ENCODE measurements at regions not wholly inside any gene's neighbourhood (a gene's known extent, or its start where the extent isn't known, plus 50 kb on each side); places are given as distances from the start of the nearest gene placed in this dataset.

- DNase-seq (ENCODE audit: low read depth in 2 of 2): no peak
- Histone ChIP-seq H3K27ac (ENCODE audit: insufficient read depth, low read length) (no peak overlapping the region), H3K4me3 (replicated peaks in 1 of 4; ENCODE audit: control extremely low read depth in 1 of 4, insufficient read depth in 1 of 4, low read depth in 3 of 4, low read length in 4 of 4) (no peak overlapping the region), H3K9me3 (ENCODE audit: control insufficient read depth, insufficient read depth, low read depth, low read length) (no peaks in the 10 kb centered on the region), H2AFZ (ENCODE audit: low read length) (no peak overlapping the region), H3K9ac (ENCODE audit: insufficient read depth, low read length) (no peak overlapping the region), H3K36me3 (ENCODE audit: control insufficient read depth, insufficient read depth, low read length) (no peaks in the 10 kb centered on the region), H3K4me1 (ENCODE audit: control insufficient read depth, extremely low read depth, insufficient read depth, low read length) (no peaks in the 10 kb centered on the region), H3K27me3 (ENCODE audit: control insufficient read depth, insufficient read depth, low read length) (no peaks in the 10 kb centered on the region), H4K20me1 (ENCODE audit: control insufficient read depth, extremely low read depth, insufficient read depth, low read length) (no peaks in the 10 kb centered on the region), H3K79me2 (ENCODE audit: control insufficient read depth, insufficient read depth, low read length) (no peaks in the 10 kb centered on the region), H3K4me2 (ENCODE audit: extremely low read depth, insufficient read depth, low read length) (no peak overlapping the region)
- TF ChIP-seq EZH2 (IDR thresholded peaks at IDR 0.05; ENCODE audit: low read length, missing control alignments) (no peak), CTCF (conservative IDR thresholded peaks at IDR 0.05 in 1 of 2, IDR thresholded peaks at IDR 0.05 in 1 of 2; ENCODE audit: low read depth in 1 of 2, low read length in 2 of 2) (no peak)
Observed at GRCh38 chr3:124138148-124138547, 146.2 kb upstream of the ROPN1 start.

- Histone ChIP-seq H4K20me1 (ENCODE audit: control insufficient read depth, extremely low read depth, insufficient read depth, low read length) (no peaks in the 10 kb centered on the region), H3K36me3 (ENCODE audit: control insufficient read depth, insufficient read depth, low read length) (no peaks in the 10 kb centered on the region), H3K9me3 (ENCODE audit: control insufficient read depth, insufficient read depth, low read depth, low read length) (no peaks in the 10 kb centered on the region), H2AFZ (ENCODE audit: low read length) (no peak overlapping the region), H3K9ac (ENCODE audit: insufficient read depth, low read length) (no peak overlapping the region), H3K4me2 (ENCODE audit: extremely low read depth, insufficient read depth, low read length) (no peak overlapping the region), H3K4me3 (replicated peaks in 1 of 4; ENCODE audit: control extremely low read depth in 1 of 4, insufficient read depth in 1 of 4, low read depth in 3 of 4, low read length in 4 of 4) (no peak overlapping the region), H3K27me3 (ENCODE audit: control insufficient read depth, insufficient read depth, low read length) (no peaks in the 10 kb centered on the region), H3K79me2 (ENCODE audit: control insufficient read depth, insufficient read depth, low read length) (no peaks in the 10 kb centered on the region), H3K27ac (ENCODE audit: insufficient read depth, low read length) (no peak overlapping the region), H3K4me1 (ENCODE audit: control insufficient read depth, extremely low read depth, insufficient read depth, low read length) (no peaks in the 10 kb centered on the region)
- no peak for TF ChIP-seq CTCF (conservative IDR thresholded peaks at IDR 0.05 in 1 of 2, IDR thresholded peaks at IDR 0.05 in 1 of 2; ENCODE audit: low read depth in 1 of 2, low read length in 2 of 2)
- peak in 1 of 2 donors; percentile 75 for DNase-seq (ENCODE audit: low read depth in 2 of 2)
Observed at GRCh38 chr3:124140746-124141145, 148.8 kb upstream of the ROPN1 start.

- Histone ChIP-seq H3K4me1 (ENCODE audit: control insufficient read depth, extremely low read depth, insufficient read depth, low read length) (no peaks in the 10 kb centered on the region), H3K27me3 (ENCODE audit: control insufficient read depth, insufficient read depth, low read length) (no peaks in the 10 kb centered on the region), H3K27ac (ENCODE audit: insufficient read depth, low read length) (no peak overlapping the region), H3K9ac (ENCODE audit: insufficient read depth, low read length) (no peak overlapping the region), H3K79me2 (ENCODE audit: control insufficient read depth, insufficient read depth, low read length) (no peaks in the 10 kb centered on the region), H3K9me3 (ENCODE audit: control insufficient read depth, insufficient read depth, low read depth, low read length) (no peaks in the 10 kb centered on the region), H3K4me2 (ENCODE audit: extremely low read depth, insufficient read depth, low read length) (no peak overlapping the region), H3K4me3 (replicated peaks in 1 of 4; ENCODE audit: control extremely low read depth in 1 of 4, insufficient read depth in 1 of 4, low read depth in 3 of 4, low read length in 4 of 4) (no peak overlapping the region), H3K36me3 (ENCODE audit: control insufficient read depth, insufficient read depth, low read length) (no peaks in the 10 kb centered on the region), H2AFZ (ENCODE audit: low read length) (no peak overlapping the region), H4K20me1 (ENCODE audit: control insufficient read depth, extremely low read depth, insufficient read depth, low read length) (no peaks in the 10 kb centered on the region)
- TF ChIP-seq CTCF (conservative IDR thresholded peaks at IDR 0.05 in 1 of 2, IDR thresholded peaks at IDR 0.05 in 1 of 2; ENCODE audit: low read depth in 1 of 2, low read length in 2 of 2) (no peak), EZH2 (IDR thresholded peaks at IDR 0.05; ENCODE audit: low read length, missing control alignments) (no peak)
- DNase-seq (ENCODE audit: low read depth in 2 of 2): peak in 1 of 2 donors; percentile 58
Observed at GRCh38 chr3:124142389-124142970, 150.6 kb upstream of the ROPN1 start.

Measured in fibroblast of lung (primary cell).